MCF 10A (cell line): ENCODE measurements at regions not wholly inside any gene's neighbourhood (a gene's known extent, or its start where the extent isn't known, plus 50 kb on each side); places are given as distances from the start of the nearest gene placed in this dataset.

Source experiments
- BruUV-seq: library from RNA; stranded (reverse); fragments of 400-500 nt; replicated peaks from 2 replicates; lab custom pipeline; 2021; lab: Mats Ljungman, UMichigan
- CTCF ChIA-PET: fragments of 300-600 bp; sonication (Branson Sonifier 250); formaldehyde crosslinking; extraction: SDS; loops from one replicate; lab custom pipeline; 2021; ENCODE audit warnings: antibody characterized with exemption, inconsistent platforms; lab: Yijun Ruan, JAX
- POLR2A ChIA-PET: fragments of 300-600, 350-650 bp; sonication (Branson Sonifier 250); formaldehyde crosslinking; extraction: SDS; loops from one replicate; lab custom pipeline; 2020; ENCODE audit warnings: antibody characterized with exemption, inconsistent platforms; lab: Yijun Ruan, JAX
- DNase-seq: peaks from one replicate; pipeline ENCODE4 v3.0.0-alpha.2; 2018; ENCODE audit not compliant: unreplicated experiment
- H3K27ac Mint-ChIP-seq: one replicate; pipeline ENCODE4 v1.8.0; 2022; ENCODE audit warnings: mild to moderate bottlenecking, low read depth, mixed read lengths; ENCODE audit not compliant: unreplicated experiment
- H3K27me3 Mint-ChIP-seq: one replicate; pipeline ENCODE4 v1.8.0; 2022; ENCODE audit warnings: mixed read lengths; ENCODE audit not compliant: insufficient read depth, unreplicated experiment
- H3K36me3 Mint-ChIP-seq: one replicate; pipeline ENCODE4 v1.8.0; 2022; ENCODE audit warnings: mild to moderate bottlenecking, moderate library complexity, mixed read lengths; ENCODE audit not compliant: insufficient read depth, unreplicated experiment
- H3K4me1 Mint-ChIP-seq: one replicate; pipeline ENCODE4 v1.8.0; 2022; ENCODE audit warnings: mixed read lengths; ENCODE audit not compliant: insufficient read depth, unreplicated experiment
- H3K4me3 Mint-ChIP-seq: one replicate; pipeline ENCODE4 v1.8.0; 2022; ENCODE audit warnings: mild to moderate bottlenecking, moderate library complexity, mixed read lengths; ENCODE audit not compliant: unreplicated experiment
- H3K9me3 Mint-ChIP-seq: one replicate; pipeline ENCODE4 v1.8.0; 2022; ENCODE audit warnings: mixed read lengths; ENCODE audit not compliant: unreplicated experiment
- CTCF ChIP-seq: fragments of 200-600 bp; IDR thresholded peaks from one replicate; pipeline ENCODE4 v1.8.0; 2022; ENCODE audit warnings: antibody characterized with exemption, mild to moderate bottlenecking; ENCODE audit not compliant: unreplicated experiment
- intact Hi-C: fragments of 100-400 bp; cut with micrococcal nuclease; formaldehyde crosslinking; loops from 2 replicates; pipeline ENCODE4 v1.14.1; 2022

GRCh38 chr2:16123856-16124780, 183.8 kb downstream of the MYCN start:
- ChIA-PET POLR2A (no interaction called here), CTCF (interaction anchor here (0.5 to 0.8 kb wide), 2 partner anchors 134 to 194 kb away, joined by 3 to 5 read pairs; no protein-coding TSS in a partner anchor)
- no peak for TF ChIP-seq CTCF
- no peak overlapping the region for H3K27ac Mint-ChIP-seq
- H3K4me1 Mint-ChIP-seq, result peaks cover 9% of the 10 kb centered on the region
- no peaks in the 10 kb centered on the region for H3K27me3 Mint-ChIP-seq
- intact Hi-C loops, result no loop called here
- no peaks in the 10 kb centered on the region for H3K36me3 Mint-ChIP-seq
- no peak for DNase-seq
- no TSS peak for BruUV-seq
- peaks cover under 1% of the 10 kb centered on the region for H3K9me3 Mint-ChIP-seq
- H3K4me3 Mint-ChIP-seq, result no peak overlapping the region

GRCh38 chr2:16123421-16123820, 183.1 kb downstream of the MYCN start:
- Mint-ChIP-seq H3K36me3 (no peaks in the 10 kb centered on the region), H3K27me3 (no peaks in the 10 kb centered on the region), H3K9me3 (no peaks in the 10 kb centered on the region), H3K4me1 (peaks cover 9% of the 10 kb centered on the region), H3K4me3 (no peak overlapping the region), H3K27ac (no peak overlapping the region)
- intact Hi-C loops, result no loop called here
- POLR2A ChIA-PET, result no interaction called here
- no peak for DNase-seq
- TF ChIP-seq CTCF, result no peak
- no TSS peak for BruUV-seq
- CTCF ChIA-PET, result interaction anchor here (0.8 kb wide), 1 partner anchor 193 kb away, joined by 5 read pairs; no protein-coding TSS in a partner anchor

DNA sequence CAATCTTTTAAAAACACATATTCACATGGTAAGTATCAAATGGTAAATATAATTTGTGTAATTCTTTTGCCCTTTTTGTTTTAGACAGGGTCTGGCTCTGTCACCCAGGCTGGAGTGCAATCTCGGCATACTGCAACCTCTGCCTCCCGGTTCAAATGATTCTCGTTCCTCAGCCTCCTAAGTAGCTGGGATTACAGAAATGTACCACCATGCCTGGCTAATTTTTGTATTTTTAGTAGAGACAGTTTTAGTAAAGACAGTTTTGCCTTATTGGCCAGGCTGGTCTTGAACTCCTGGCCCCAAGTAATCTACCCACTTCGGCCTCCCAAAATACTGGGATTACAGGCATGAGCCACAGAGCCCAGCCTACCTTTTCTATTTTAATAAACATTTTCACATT, 182.2 kb downstream of the MYCN start:
- CTCF ChIA-PET, result no interaction called here
- no peak for DNase-seq
- Mint-ChIP-seq H3K27me3 (no peaks in the 10 kb centered on the region), H3K4me3 (no peak overlapping the region), H3K4me1 (peaks cover 9% of the 10 kb centered on the region), H3K36me3 (no peaks in the 10 kb centered on the region), H3K27ac (no peak overlapping the region), H3K9me3 (no peaks in the 10 kb centered on the region)
- intact Hi-C loops, result no loop called here
- no peak for TF ChIP-seq CTCF
- POLR2A ChIA-PET, result interaction anchor here (1.1 kb wide), 1 partner anchor 11 kb away, joined by 5 read pairs; no protein-coding TSS in a partner anchor
- no TSS peak for BruUV-seq

- no peak for DNase-seq
- intact Hi-C loops, result no loop called here
- Mint-ChIP-seq H3K27me3 (no peaks in the 10 kb centered on the region), H3K4me3 (no peak overlapping the region), H3K9me3 (no peaks in the 10 kb centered on the region), H3K4me1 (peaks cover 7% of the 10 kb centered on the region), H3K36me3 (no peaks in the 10 kb centered on the region), H3K27ac (no peak overlapping the region)
- no TSS peak for BruUV-seq
- ChIA-PET CTCF (no interaction called here), POLR2A (interaction anchor here (1.1 kb wide), 1 partner anchor 12 kb away, joined by 5 read pairs; no protein-coding TSS in a partner anchor)
- no peak for TF ChIP-seq CTCF
Measured at GRCh38 chr2:16121986-16122390, 181.6 kb downstream of the MYCN start.
